Thyroid gland (tissue), 4 donors: ENCODE measurements at regions not wholly inside any gene's neighbourhood (a gene's known extent, or its start where the extent isn't known, plus 50 kb on each side); places are given as distances from the start of the nearest gene placed in this dataset.

Experiments
- DNase-seq, 2 donors: peaks; one replicate each; pipeline ENCODE4 v3.0.0-alpha.2; 2019
- H3K27ac ChIP-seq, 3 donors: fragments of 200-600 bp; sonication (generic); 1 replicate in 2 of 3; 2 replicates in 1 of 3; pipeline ENCODE4 v1.5.1; 2016 to 2019; ENCODE audit warnings: mild to moderate bottlenecking in 1 of 3, moderate library complexity in 1 of 3
- H3K27me3 ChIP-seq: fragments of 200-600 bp; sonication (generic); one replicate; pipeline ENCODE4 v1.5.1; 2019
- H3K36me3 ChIP-seq, 2 donors: fragments of 200-600 bp; sonication (generic); one replicate each; pipeline ENCODE4 v1.5.1; 2016 to 2019
- H3K4me1 ChIP-seq, 2 donors: fragments of 200-600 bp; sonication (generic); one replicate each; pipeline ENCODE4 v1.5.1; 2017 to 2019
- H3K4me3 ChIP-seq, 3 donors: fragments of 200-600 bp; sonication (generic); replicated peaks in 1 of 3; 1 replicate in 2 of 3; 2 replicates in 1 of 3; pipeline ENCODE4 v1.5.1; 2016; ENCODE audit warnings: mild to moderate bottlenecking in 1 of 3
- H3K9me3 ChIP-seq: fragments of 200-600 bp; sonication (generic); one replicate; pipeline ENCODE4 v1.5.1; 2017
- POLR2A ChIP-seq, 2 donors: fragments of 450-650 bp; IDR thresholded peaks; one replicate each; pipeline ENCODE4 v1.6.1; 2017; ENCODE audit warnings: antibody characterized with exemption in 2 of 2, mild to moderate bottlenecking in 2 of 2, moderate library complexity in 1 of 2
- WGBS, 2 donors: methylation state at CpG; one replicate each; pipeline ENCODE4 v1.1.5; 2017; 5-methylcytosine and 5-hydroxymethylcytosine counted together
- intact Hi-C: fragments of 100-400 bp; cut with DNase I; formaldehyde crosslinking; loops from one replicate; pipeline ENCODE4 v1.15.1; 2023
- TF ChIP-seq, protein P1 (sequence below), 6 experiments: fragments of 200-600 bp in 3 of 6; fragments of 450-650 bp in 3 of 6; sonication (generic) in 3 of 6; IDR thresholded peaks; one replicate each; pipeline ENCODE4 v1.5.1; 2016 to 2019; ENCODE audit warnings: antibody characterized with exemption in 6 of 6, mild to moderate bottlenecking in 2 of 6, inconsistent platforms in 1 of 6, moderate library complexity in 1 of 6

DNA sequence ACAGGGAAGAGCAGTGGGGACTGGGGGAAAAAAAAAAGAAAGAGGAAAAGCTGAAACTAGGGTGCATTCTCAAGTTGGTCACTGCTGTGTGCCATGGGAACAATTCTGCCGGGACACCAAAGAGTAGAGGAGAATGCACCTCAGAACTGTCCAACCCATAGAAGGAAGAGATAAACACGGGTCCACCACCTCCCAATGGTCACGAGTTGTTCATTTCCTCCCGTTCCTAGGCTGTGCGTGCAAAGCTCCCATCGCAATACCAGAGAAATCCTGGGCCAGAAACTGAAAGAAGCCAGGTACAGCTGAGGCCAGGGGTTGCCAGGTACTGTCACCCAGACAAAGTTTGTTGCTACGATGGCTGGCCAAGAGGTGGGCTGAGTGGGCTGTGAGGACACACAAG lies 236.9 kb upstream of the ANKRD55 start:
- TF ChIP-seq, protein P1, sequence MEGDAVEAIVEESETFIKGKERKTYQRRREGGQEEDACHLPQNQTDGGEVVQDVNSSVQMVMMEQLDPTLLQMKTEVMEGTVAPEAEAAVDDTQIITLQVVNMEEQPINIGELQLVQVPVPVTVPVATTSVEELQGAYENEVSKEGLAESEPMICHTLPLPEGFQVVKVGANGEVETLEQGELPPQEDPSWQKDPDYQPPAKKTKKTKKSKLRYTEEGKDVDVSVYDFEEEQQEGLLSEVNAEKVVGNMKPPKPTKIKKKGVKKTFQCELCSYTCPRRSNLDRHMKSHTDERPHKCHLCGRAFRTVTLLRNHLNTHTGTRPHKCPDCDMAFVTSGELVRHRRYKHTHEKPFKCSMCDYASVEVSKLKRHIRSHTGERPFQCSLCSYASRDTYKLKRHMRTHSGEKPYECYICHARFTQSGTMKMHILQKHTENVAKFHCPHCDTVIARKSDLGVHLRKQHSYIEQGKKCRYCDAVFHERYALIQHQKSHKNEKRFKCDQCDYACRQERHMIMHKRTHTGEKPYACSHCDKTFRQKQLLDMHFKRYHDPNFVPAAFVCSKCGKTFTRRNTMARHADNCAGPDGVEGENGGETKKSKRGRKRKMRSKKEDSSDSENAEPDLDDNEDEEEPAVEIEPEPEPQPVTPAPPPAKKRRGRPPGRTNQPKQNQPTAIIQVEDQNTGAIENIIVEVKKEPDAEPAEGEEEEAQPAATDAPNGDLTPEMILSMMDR (IDR thresholded peaks at IDR 0.05) = no peak
- no peak for TF ChIP-seq POLR2A (IDR thresholded peaks at IDR 0.05)
- no peaks in the 10 kb centered on the region for H3K36me3 ChIP-seq
- no peak for DNase-seq
- H3K4me1 ChIP-seq = peaks cover 8 to 39% of the 10 kb centered on the region in 2 donors
- WGBS, 2 donors = 83 to 98% methylated on average over 7 of the region's 7 CpGs
- no peaks in the 10 kb centered on the region for H3K9me3 ChIP-seq
- intact Hi-C loops = loop anchor here (10.0 kb wide), 1 partner anchor 345 kb away; the partner anchor contains the start of gene MAP3K1
- no peak overlapping the region for H3K27ac ChIP-seq
- H3K4me3 ChIP-seq = no peak overlapping the region
- H3K27me3 ChIP-seq = no peaks in the 10 kb centered on the region

DNA sequence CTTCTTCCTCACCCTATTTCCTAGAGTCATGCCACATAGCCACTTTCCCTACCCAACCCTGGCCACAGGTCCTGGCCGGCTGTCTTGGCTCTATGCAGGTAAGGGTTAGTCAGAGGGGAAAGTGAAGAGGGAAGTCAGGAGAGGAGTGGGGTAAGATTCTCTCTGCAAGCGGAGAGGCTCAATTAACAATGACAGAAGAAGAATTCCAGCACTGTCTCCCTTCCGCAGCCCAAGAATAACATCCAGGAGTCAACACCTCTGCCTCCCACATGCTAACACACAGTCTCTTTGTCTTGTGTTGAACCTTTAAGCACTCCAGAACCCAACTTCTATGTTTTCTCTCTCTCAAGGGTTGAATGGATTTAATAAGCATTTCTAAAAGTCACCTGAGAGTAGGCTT lies 235.1 kb upstream of the ANKRD55 start:
- Histone ChIP-seq H3K36me3 (no peaks in the 10 kb centered on the region), H3K27ac (peak overlapping the region in 2 of 3 donors; percentile 13 to 47), H3K4me1 (peaks cover 16 to 52% of the 10 kb centered on the region in 2 donors), H3K27me3 (no peaks in the 10 kb centered on the region), H3K4me3 (no peak overlapping the region), H3K9me3 (no peaks in the 10 kb centered on the region)
- intact Hi-C loops = no loop called here
- WGBS, 2 donors = 52 to 54% methylated on average over 3 of the region's 3 CpGs
- TF ChIP-seq, protein P1 (IDR thresholded peaks at IDR 0.05) = no peak
- TF ChIP-seq POLR2A (IDR thresholded peaks at IDR 0.05) = no peak
- DNase-seq = no peak

DNA sequence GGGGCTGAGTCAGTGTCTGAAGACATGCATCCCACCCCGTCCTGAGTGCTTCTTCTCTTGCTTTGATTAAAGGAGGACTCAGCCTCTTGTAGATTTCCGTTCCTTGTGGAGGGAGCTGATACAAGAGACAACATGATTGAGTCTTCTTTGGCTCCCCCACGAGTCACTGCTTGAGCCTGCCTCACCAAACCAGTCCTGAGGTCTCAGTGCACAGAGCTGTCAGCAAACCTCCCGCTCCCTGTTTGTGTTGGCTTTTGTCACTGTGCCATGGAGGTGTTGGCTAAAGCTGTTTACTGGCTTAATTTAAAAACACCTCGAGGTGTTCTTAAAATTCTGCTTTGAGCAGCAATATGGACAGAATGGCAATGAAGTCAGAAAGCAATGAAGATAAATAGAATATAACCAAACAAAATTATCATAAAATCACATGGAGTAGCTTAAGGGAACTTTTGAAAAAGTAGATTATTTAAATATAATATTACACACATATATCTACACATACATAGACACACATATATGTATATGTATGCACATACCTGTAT lies 234.1 kb upstream of the ANKRD55 start:
- 55 to 58% methylated on average over 5 of the region's 5 CpGs for WGBS, 2 donors
- intact Hi-C loops = no loop called here
- TF ChIP-seq, protein P1 (IDR thresholded peaks at IDR 0.05) = no peak
- TF ChIP-seq POLR2A (IDR thresholded peaks at IDR 0.05) = no peak
- Histone ChIP-seq H3K4me1 (peaks cover 16 to 52% of the 10 kb centered on the region in 2 donors), H3K36me3 (no peaks in the 10 kb centered on the region), H3K27me3 (no peaks in the 10 kb centered on the region), H3K4me3 (no peak overlapping the region), H3K9me3 (no peaks in the 10 kb centered on the region), H3K27ac (peak overlapping the region in 2 of 3 donors; percentile 8 to 29)
- DNase-seq = peak; percentile 31 to 55

DNA sequence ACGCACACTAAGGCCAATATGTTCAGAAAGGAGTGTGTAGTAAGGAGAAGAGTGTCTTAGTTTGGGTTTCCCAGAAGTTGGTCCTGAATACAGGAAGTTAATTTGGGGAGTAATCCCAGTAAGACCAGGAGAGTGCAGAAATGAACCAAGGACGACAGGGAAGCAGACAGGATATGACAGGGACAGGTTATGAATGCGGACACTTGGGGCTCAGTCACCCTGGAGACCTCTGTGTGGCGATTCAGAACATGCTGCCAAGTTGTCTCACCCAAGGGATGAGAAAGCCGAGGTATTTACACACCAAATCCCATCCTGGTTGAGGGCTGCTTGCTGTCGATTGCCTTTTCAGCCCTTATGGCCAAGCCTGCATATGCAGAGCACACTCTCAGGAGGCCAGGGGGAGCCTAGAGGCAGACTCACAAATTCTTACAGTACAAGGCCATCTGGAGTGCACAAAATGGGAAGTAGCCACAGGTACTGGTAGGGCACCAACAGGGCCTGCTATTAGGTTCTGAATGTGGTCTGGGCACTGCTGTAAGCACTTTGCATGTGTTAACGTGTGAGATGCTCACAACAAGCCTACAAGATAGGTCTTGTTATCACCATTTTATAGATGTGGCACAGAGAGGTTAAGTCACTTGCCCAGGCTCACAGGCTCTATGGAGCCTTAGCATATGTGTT lies 233.1 kb upstream of the ANKRD55 start:
- Histone ChIP-seq H3K27ac (peak overlapping the region in 2 of 3 donors; percentile 29 to 77), H3K27me3 (no peaks in the 10 kb centered on the region), H3K4me3 (no peak overlapping the region), H3K9me3 (no peaks in the 10 kb centered on the region), H3K36me3 (no peaks in the 10 kb centered on the region), H3K4me1 (peaks cover 16 to 52% of the 10 kb centered on the region in 2 donors)
- intact Hi-C loops = no loop called here
- TF ChIP-seq POLR2A (IDR thresholded peaks at IDR 0.05) = no peak
- TF ChIP-seq, protein P1 (IDR thresholded peaks at IDR 0.05) = no peak
- no peak for DNase-seq
- 84 to 87% methylated on average over 7 of the region's 7 CpGs for WGBS, 2 donors

DNA sequence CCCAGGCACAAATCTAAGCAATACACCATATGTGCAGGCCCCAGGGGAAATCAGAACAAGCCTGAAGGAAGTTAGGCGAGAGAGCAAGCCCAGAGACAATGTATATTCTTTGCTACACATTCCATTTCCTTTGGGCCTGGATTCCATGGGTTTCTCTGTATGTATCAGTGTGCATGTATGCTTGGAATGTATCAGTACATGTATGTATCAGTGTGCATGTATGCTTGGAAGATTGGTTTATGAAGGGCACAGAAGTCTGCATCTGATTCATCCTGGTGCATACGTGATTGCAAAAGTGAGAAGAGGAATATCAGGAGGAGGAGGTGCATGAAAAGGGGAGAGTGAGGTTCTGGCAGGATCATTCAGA lies 232.6 kb upstream of the ANKRD55 start:
- Histone ChIP-seq H3K27me3 (no peaks in the 10 kb centered on the region), H3K27ac (peak overlapping the region in 1 of 3 donors; percentile 77)
- 88 to 89% methylated on average over 2 of the region's 2 CpGs for WGBS, 2 donors

More for the DNA sequence above, 232.6 kb upstream of the ANKRD55 start:
- TF ChIP-seq POLR2A (IDR thresholded peaks at IDR 0.05) = no peak
- TF ChIP-seq, protein P1 (IDR thresholded peaks at IDR 0.05) = no peak
- Histone ChIP-seq H3K4me1 (peaks cover 19 to 55% of the 10 kb centered on the region in 2 donors), H3K9me3 (no peaks in the 10 kb centered on the region), H3K4me3 (no peak overlapping the region), H3K36me3 (no peaks in the 10 kb centered on the region)
- DNase-seq = no peak
- intact Hi-C loops = no loop called here
